Activated CD4-positive, alpha-beta T cell treated with anti-CD3 and anti-CD28 coated beads, Interleukin-2, amount 10 ng/mL, durations not matched to agents 24 days and 14 days (primary cell): ENCODE measurements at regions not wholly inside any gene's neighbourhood (a gene's known extent, or its start where the extent isn't known, plus 50 kb on each side); places are given as distances from the start of the nearest gene placed in this dataset.

Experiments used
- DNase-seq: peaks from one replicate; pipeline ENCODE4 v3.0.0; 2022
- H3K27ac Mint-ChIP-seq: one replicate; pipeline ENCODE4 v1.8.0; 2022; ENCODE audit warnings: mild to moderate bottlenecking, mixed read lengths
- H3K27me3 Mint-ChIP-seq: one replicate; pipeline ENCODE4 v1.8.0; 2022; ENCODE audit warnings: mixed read lengths
- H3K36me3 Mint-ChIP-seq: one replicate; pipeline ENCODE4 v1.8.0; 2022; ENCODE audit warnings: low read depth, mild to moderate bottlenecking, mixed read lengths
- H3K4me1 Mint-ChIP-seq: one replicate; pipeline ENCODE4 v1.8.0; 2021; ENCODE audit warnings: mixed read lengths
- H3K4me3 Mint-ChIP-seq: one replicate; pipeline ENCODE4 v1.8.0; 2022; ENCODE audit warnings: mild to moderate bottlenecking, moderate library complexity, mixed read lengths
- H3K9me3 Mint-ChIP-seq: one replicate; pipeline ENCODE4 v1.8.0; 2021; ENCODE audit warnings: mixed read lengths
- intact Hi-C: fragments of 100-400 bp; cut with micrococcal nuclease; formaldehyde crosslinking; loops from one replicate; pipeline ENCODE4 v1.15.1; 2023

GRCh38 chr6:49030251-49031020 is 432.6 kb downstream of the MMUT start:
- Mint-ChIP-seq H3K27ac (no peak overlapping the region), H3K27me3 (no peaks in the 10 kb centered on the region), H3K4me3 (no peak overlapping the region), H3K9me3 (no peaks in the 10 kb centered on the region), H3K4me1 (no peaks in the 10 kb centered on the region), H3K36me3 (no peaks in the 10 kb centered on the region)
- intact Hi-C loops: no loop called here
- DNase-seq: no peak

DNA sequence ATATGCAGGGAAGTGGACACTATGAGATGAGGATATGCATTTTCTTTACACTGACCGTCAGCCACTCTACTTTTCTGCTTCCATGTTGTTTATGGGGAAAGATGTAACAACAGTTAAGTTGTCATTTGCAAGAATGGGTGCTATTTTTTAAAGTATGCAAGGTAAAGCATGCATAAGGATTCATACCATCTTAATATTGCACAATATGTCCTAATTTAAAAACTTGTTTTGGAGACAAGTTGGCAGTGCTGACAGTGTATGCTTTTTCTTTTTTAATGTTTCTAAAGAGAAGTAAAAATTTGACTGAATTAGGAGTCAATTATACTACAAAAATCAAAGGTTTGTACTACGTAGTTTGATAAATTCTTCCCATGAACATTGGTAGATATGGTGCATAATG is 435.4 kb downstream of the MMUT start:
- no peaks in the 10 kb centered on the region for H3K4me1 Mint-ChIP-seq
- H3K9me3 Mint-ChIP-seq: peaks cover 5% of the 10 kb centered on the region
- H3K27me3 Mint-ChIP-seq: no peaks in the 10 kb centered on the region
- intact Hi-C loops: no loop called here
- no peaks in the 10 kb centered on the region for H3K36me3 Mint-ChIP-seq
- no peak overlapping the region for H3K27ac Mint-ChIP-seq
- no peak overlapping the region for H3K4me3 Mint-ChIP-seq
- DNase-seq: no peak

GRCh38 chr6:49025273-49026240 is 437.5 kb downstream of the MMUT start:
- no peaks in the 10 kb centered on the region for H3K4me1 Mint-ChIP-seq
- intact Hi-C loops: no loop called here
- H3K27me3 Mint-ChIP-seq: no peaks in the 10 kb centered on the region
- H3K36me3 Mint-ChIP-seq: no peaks in the 10 kb centered on the region
- DNase-seq: no peak
- H3K9me3 Mint-ChIP-seq: peaks cover 8% of the 10 kb centered on the region
- H3K27ac Mint-ChIP-seq: no peak overlapping the region
- no peak overlapping the region for H3K4me3 Mint-ChIP-seq

GRCh38 chr6:49004801-49005200 is 458.3 kb downstream of the MMUT start:
- Mint-ChIP-seq H3K9me3 (no peaks in the 10 kb centered on the region), H3K4me1 (no peaks in the 10 kb centered on the region), H3K36me3 (no peaks in the 10 kb centered on the region), H3K4me3 (no peak overlapping the region), H3K27me3 (no peaks in the 10 kb centered on the region), H3K27ac (no peak overlapping the region)
- intact Hi-C loops: no loop called here
- DNase-seq: no peak

GRCh38 chr6:49003348-49003747 is 459.7 kb downstream of the MMUT start:
- H3K36me3 Mint-ChIP-seq: no peaks in the 10 kb centered on the region
- no peak for DNase-seq
- H3K27ac Mint-ChIP-seq: no peak overlapping the region
- H3K4me3 Mint-ChIP-seq: no peak overlapping the region
- intact Hi-C loops: no loop called here
- no peaks in the 10 kb centered on the region for H3K27me3 Mint-ChIP-seq
- no peaks in the 10 kb centered on the region for H3K4me1 Mint-ChIP-seq
- no peaks in the 10 kb centered on the region for H3K9me3 Mint-ChIP-seq

GRCh38 chr6:49001856-49002541 is 461.1 kb downstream of the MMUT start:
- no peaks in the 10 kb centered on the region for H3K36me3 Mint-ChIP-seq
- intact Hi-C loops: no loop called here

DNA sequence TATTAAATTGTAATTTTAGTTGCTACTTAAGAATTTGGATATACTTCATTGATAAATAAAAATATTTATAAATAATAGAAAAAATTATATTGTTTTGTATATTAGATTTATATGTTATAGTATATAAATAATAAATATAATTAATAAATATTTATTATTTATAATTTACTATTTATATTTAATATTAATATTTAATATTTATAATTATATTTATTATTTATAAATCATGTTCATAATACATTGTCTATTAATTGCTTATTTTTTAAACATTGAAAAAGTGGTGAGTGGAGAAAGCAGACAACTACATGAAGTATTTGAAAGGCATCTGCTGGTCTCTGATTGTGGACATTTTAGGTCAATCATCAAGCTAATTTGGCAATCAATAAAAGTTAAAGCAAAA is 464.5 kb downstream of the MMUT start:
- Mint-ChIP-seq H3K36me3 (no peaks in the 10 kb centered on the region), H3K4me1 (no peaks in the 10 kb centered on the region), H3K9me3 (no peaks in the 10 kb centered on the region), H3K27ac (no peak overlapping the region), H3K27me3 (no peaks in the 10 kb centered on the region), H3K4me3 (no peak overlapping the region)
- DNase-seq: no peak
- intact Hi-C loops: no loop called here

More at GRCh38 chr6:49001856-49002541, 461.1 kb downstream of the MMUT start:
- Mint-ChIP-seq H3K9me3 (no peaks in the 10 kb centered on the region), H3K27me3 (no peaks in the 10 kb centered on the region), H3K27ac (no peak overlapping the region), H3K4me1 (no peaks in the 10 kb centered on the region), H3K4me3 (no peak overlapping the region)
- no peak for DNase-seq

- no peak for DNase-seq
- H3K4me3 Mint-ChIP-seq: no peak overlapping the region
- intact Hi-C loops: no loop called here
- H3K36me3 Mint-ChIP-seq: no peaks in the 10 kb centered on the region
- no peaks in the 10 kb centered on the region for H3K4me1 Mint-ChIP-seq
- H3K9me3 Mint-ChIP-seq: no peaks in the 10 kb centered on the region
- H3K27me3 Mint-ChIP-seq: no peaks in the 10 kb centered on the region
- H3K27ac Mint-ChIP-seq: no peak overlapping the region
These were observed 466.5 kb downstream of the MMUT start for GRCh38 chr6:48996461-48997119.

DNA sequence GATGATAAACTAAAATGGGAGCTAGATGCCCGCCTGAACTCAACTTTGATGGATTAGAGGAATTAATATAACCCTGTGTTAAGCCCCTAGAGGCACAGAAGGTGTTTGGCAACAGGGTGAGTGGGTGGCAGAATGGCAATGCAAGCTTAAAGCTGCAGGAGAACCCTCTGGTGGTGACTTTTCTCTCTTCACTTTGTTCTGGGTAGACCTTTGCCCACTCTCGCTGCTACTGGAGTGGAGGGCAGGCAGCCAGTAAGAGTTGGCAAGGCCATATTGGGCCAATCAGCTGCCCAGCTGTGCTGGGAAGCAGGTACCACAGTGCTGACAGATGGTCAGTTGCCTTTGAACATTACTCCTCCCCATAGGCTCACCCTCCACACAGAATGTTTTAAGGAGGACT is 468.2 kb downstream of the MMUT start:
- Mint-ChIP-seq H3K36me3 (no peaks in the 10 kb centered on the region), H3K27ac (no peak overlapping the region), H3K4me1 (no peaks in the 10 kb centered on the region), H3K27me3 (no peaks in the 10 kb centered on the region), H3K9me3 (peaks cover 8% of the 10 kb centered on the region), H3K4me3 (no peak overlapping the region)
- intact Hi-C loops: no loop called here
- no peak for DNase-seq

DNA sequence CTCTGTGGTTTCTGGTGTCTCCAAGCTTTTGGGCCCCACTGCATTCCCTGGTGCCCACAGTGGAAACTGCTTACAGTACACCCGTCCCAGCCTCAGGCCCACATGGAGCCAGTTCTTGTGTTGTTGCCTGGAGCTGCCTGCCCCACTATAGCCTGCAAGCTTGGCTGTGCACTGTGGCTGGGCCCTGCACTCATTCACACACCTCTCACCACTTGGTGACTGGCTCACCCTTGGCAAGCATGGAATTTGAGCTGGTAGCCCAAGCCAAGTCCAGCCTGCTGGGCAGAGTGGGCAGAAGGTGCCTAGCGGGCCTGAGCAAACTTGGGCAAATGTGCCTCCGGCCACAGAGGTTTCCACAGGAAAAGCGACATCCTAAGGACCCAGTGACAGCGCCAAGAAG is 472.3 kb downstream of the MMUT start:
- Mint-ChIP-seq H3K4me1 (no peaks in the 10 kb centered on the region), H3K4me3 (no peak overlapping the region), H3K36me3 (no peaks in the 10 kb centered on the region), H3K9me3 (peaks cover 13% of the 10 kb centered on the region), H3K27me3 (no peaks in the 10 kb centered on the region), H3K27ac (no peak overlapping the region)
- intact Hi-C loops: no loop called here
- no peak for DNase-seq

- no peaks in the 10 kb centered on the region for H3K4me1 Mint-ChIP-seq
- DNase-seq: no peak
- no peaks in the 10 kb centered on the region for H3K36me3 Mint-ChIP-seq
- peaks cover 13% of the 10 kb centered on the region for H3K9me3 Mint-ChIP-seq
- intact Hi-C loops: no loop called here
- H3K27me3 Mint-ChIP-seq: no peaks in the 10 kb centered on the region
- no peak overlapping the region for H3K27ac Mint-ChIP-seq
- no peak overlapping the region for H3K4me3 Mint-ChIP-seq
These were observed 476.2 kb downstream of the MMUT start for GRCh38 chr6:48986845-48987244.

DNA sequence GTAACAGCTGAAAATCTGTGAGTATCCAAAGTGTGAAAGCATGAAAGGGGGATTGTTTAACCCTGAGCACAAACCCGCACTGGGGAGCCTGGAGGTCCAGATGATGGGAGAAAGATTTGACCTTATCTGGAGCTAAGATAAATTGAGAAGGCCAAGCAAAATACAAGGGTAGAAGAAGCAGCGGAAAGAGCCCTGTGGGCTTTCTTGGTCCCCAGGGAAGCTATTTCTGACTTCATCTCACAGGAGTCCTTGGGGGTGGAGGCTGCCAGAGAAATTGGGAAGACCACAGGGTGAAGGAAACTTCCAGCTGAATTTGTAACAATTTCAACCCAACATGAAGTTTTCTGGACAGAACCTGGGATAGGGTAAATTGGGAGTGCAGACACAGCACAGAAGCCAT is 476.9 kb downstream of the MMUT start:
- intact Hi-C loops: no loop called here
- Mint-ChIP-seq H3K27me3 (no peaks in the 10 kb centered on the region), H3K36me3 (no peaks in the 10 kb centered on the region), H3K4me1 (no peaks in the 10 kb centered on the region), H3K4me3 (no peak overlapping the region), H3K27ac (no peak overlapping the region), H3K9me3 (peaks cover 9% of the 10 kb centered on the region)
- DNase-seq: no peak

- H3K27ac Mint-ChIP-seq: no peak overlapping the region
- H3K36me3 Mint-ChIP-seq: no peaks in the 10 kb centered on the region
- H3K9me3 Mint-ChIP-seq: peaks cover 6% of the 10 kb centered on the region
- H3K4me3 Mint-ChIP-seq: no peak overlapping the region
- H3K4me1 Mint-ChIP-seq: no peaks in the 10 kb centered on the region
- no peaks in the 10 kb centered on the region for H3K27me3 Mint-ChIP-seq
- no peak for DNase-seq
- intact Hi-C loops: no loop called here
These were observed 478.0 kb downstream of the MMUT start for GRCh38 chr6:48985025-48985424.
